H1 (cell line): ENCODE measurements at regions not wholly inside any gene's neighbourhood (a gene's known extent, or its start where the extent isn't known, plus 50 kb on each side); places are given as distances from the start of the nearest gene placed in this dataset.

ENCODE experiments used
- CTCF ChIA-PET: fragments of 300-600 bp; sonication (Branson Sonifier 250); formaldehyde crosslinking; loops from one replicate; lab custom pipeline; 2021; ENCODE audit not compliant: partially characterized antibody; lab: Charles Lee
- POLR2A ChIA-PET: fragments of 300-600 bp; sonication (Branson Sonifier 250); formaldehyde crosslinking; loops from one replicate; lab custom pipeline; 2021; ENCODE audit warnings: inconsistent platforms; ENCODE audit not compliant: partially characterized antibody; lab: Charles Lee
- DNase-seq, 2 experiments: peaks; one replicate each; pipeline versions ENCODE4 v3.0.0 to v3.0.0-alpha.2; 2010 to 2022; ENCODE audit warnings: low spot score in 2 of 2, low read depth in 1 of 2, mixed read lengths in 1 of 2
- FAIRE-seq: peaks from 2 replicates; lab custom pipeline; 2011; peaks lifted over from hg19 to GRCh38; lab: Jason Lieb, UNC
- H2AFZ ChIP-seq: 2 replicates; pipeline ENCODE4 v1.8.1; 2012; ENCODE audit warnings: low read length, inconsistent platforms
- H2AK5ac ChIP-seq: 2 replicates; pipeline ENCODE4 v1.6.1; 2013; ENCODE audit warnings: low read depth, low read length
- H2BK120ac ChIP-seq: replicated peaks from 2 replicates; pipeline ENCODE3; 2013; ENCODE audit warnings: low read depth, low read length, inconsistent platforms
- H2BK12ac ChIP-seq: 2 replicates; pipeline ENCODE4 v1.6.1; 2013; ENCODE audit warnings: low read depth, low read length
- H2BK15ac ChIP-seq: 2 replicates; pipeline ENCODE4 v1.6.1; 2013; ENCODE audit warnings: low read length
- H2BK20ac ChIP-seq: 2 replicates; pipeline ENCODE4 v1.6.1; 2013; ENCODE audit warnings: low read length
- H2BK5ac ChIP-seq: 2 replicates; pipeline ENCODE4 v1.6.1; 2013; ENCODE audit warnings: low read depth, low read length
- H3K14ac ChIP-seq: 2 replicates; pipeline ENCODE4 v1.6.1; 2013; ENCODE audit warnings: inconsistent platforms; ENCODE audit not compliant: insufficient read length
- H3K18ac ChIP-seq: 2 replicates; pipeline ENCODE4 v1.6.1; 2013; ENCODE audit warnings: low read length; ENCODE audit errors: extremely low read depth
- H3K23ac ChIP-seq: 2 replicates; pipeline ENCODE4 v1.6.1; 2013; ENCODE audit warnings: inconsistent platforms; ENCODE audit not compliant: insufficient read length
- H3K23me2 ChIP-seq: 2 replicates; pipeline ENCODE4 v1.6.1; 2013; ENCODE audit warnings: low read depth, low read length
- H3K27ac ChIP-seq: 2 replicates; pipeline ENCODE4 v1.6.1; 2011; ENCODE audit warnings: low read depth, low read length, inconsistent platforms
- H3K27me3 ChIP-seq, 4 experiments: replicated peaks in 1 of 4; 1 replicate in 1 of 4; 2 replicates in 3 of 4; pipeline versions ENCODE4 v1.6.1 to v1.8.1; 2011 to 2013; ENCODE audit warnings: low read length in 3 of 4, mild to moderate bottlenecking in 3 of 4, inconsistent platforms in 2 of 4, mixed read lengths in 2 of 4, moderate library complexity in 1 of 4; ENCODE audit not compliant: control insufficient read depth in 3 of 4, insufficient read depth in 3 of 4; ENCODE audit errors: extremely low read depth in 1 of 4
- H3K36me3 ChIP-seq, 4 experiments: 2 replicates each; pipeline versions ENCODE4 v1.6.1 to v1.8.1; 2011 to 2013; ENCODE audit warnings: mild to moderate bottlenecking in 4 of 4, low read length in 3 of 4, moderate library complexity in 2 of 4, control low read depth in 1 of 4, inconsistent platforms in 1 of 4; ENCODE audit not compliant: insufficient read depth in 4 of 4, control insufficient read depth in 2 of 4
- H3K4ac ChIP-seq: replicated peaks from 2 replicates; pipeline ENCODE3; 2013; ENCODE audit warnings: low read length, low read depth, mixed read lengths, inconsistent platforms; ENCODE audit not compliant: insufficient read length
- H3K4me1 ChIP-seq, 4 experiments: replicated peaks in 1 of 4; 1 replicate in 1 of 4; 2 replicates in 3 of 4; pipeline versions ENCODE4 v1.6.1 to v1.8.1; 2011 to 2013; ENCODE audit warnings: low read length in 3 of 4, inconsistent platforms in 2 of 4, mixed read lengths in 1 of 4; ENCODE audit not compliant: insufficient read depth in 4 of 4, control insufficient read depth in 3 of 4
- H3K4me2 ChIP-seq, 2 experiments: 2 replicates each; pipeline versions ENCODE4 v1.6.1 to v1.8.1; 2011 to 2013; ENCODE audit warnings: low read depth in 2 of 2, low read length in 2 of 2, control low read depth in 1 of 2, inconsistent platforms in 1 of 2, mild to moderate bottlenecking in 1 of 2; ENCODE audit not compliant: insufficient read depth in 1 of 2
- H3K4me3 ChIP-seq, 4 experiments: fragments of 200-600, 300-600 bp in 1 of 4; sonication (generic), shearing (Covaris generic), sonication (Bioruptor Twin) in 1 of 4; 2 replicates each; pipeline versions ENCODE4 v1.5.1 to v1.8.1; 2011 to 2016; ENCODE audit warnings: low read length in 4 of 4, low read depth in 3 of 4, control low read depth in 2 of 4, inconsistent platforms in 2 of 4, mild to moderate bottlenecking in 2 of 4, mixed read lengths in 1 of 4, moderate library complexity in 1 of 4; ENCODE audit not compliant: insufficient read depth in 2 of 4; ENCODE audit errors: extremely low read depth in 1 of 4
- H3K56ac ChIP-seq: replicated peaks from 2 replicates; pipeline ENCODE3; 2013; ENCODE audit warnings: low read depth, mild to moderate bottlenecking, mixed read lengths, low read length, inconsistent platforms; ENCODE audit not compliant: insufficient read length
- H3K79me1 ChIP-seq: 2 replicates; pipeline ENCODE4 v1.6.1; 2013; ENCODE audit warnings: low read depth, low read length, control low read depth
- H3K79me2 ChIP-seq, 2 experiments: 2 replicates each; pipeline versions ENCODE4 v1.6.1 to v1.8.1; 2012 to 2013; ENCODE audit warnings: low read length in 2 of 2, mild to moderate bottlenecking in 2 of 2, inconsistent platforms in 1 of 2; ENCODE audit not compliant: insufficient read depth in 2 of 2, control insufficient read depth in 1 of 2
- H3K9ac ChIP-seq, 4 experiments: replicated peaks in 1 of 4; 1 replicate in 1 of 4; 2 replicates in 3 of 4; pipeline versions ENCODE4 v1.6.1 to v1.8.1; 2011 to 2013; ENCODE audit warnings: low read depth in 3 of 4, low read length in 3 of 4, control low read depth in 2 of 4, mild to moderate bottlenecking in 2 of 4, moderate library complexity in 2 of 4, inconsistent platforms in 1 of 4; ENCODE audit errors: extremely low read depth in 1 of 4
- H3K9me3 ChIP-seq, 2 experiments: 2 replicates each; pipeline versions ENCODE4 v1.6.1 to v1.8.1; 2012 to 2013; ENCODE audit warnings: mild to moderate bottlenecking in 2 of 2, moderate library complexity in 2 of 2, control low read depth in 1 of 2, inconsistent platforms in 1 of 2, low read depth in 1 of 2, low read length in 1 of 2, mixed read lengths in 1 of 2; ENCODE audit not compliant: insufficient read depth in 2 of 2
- H4K20me1 ChIP-seq, 2 experiments: replicated peaks in 1 of 2; 2 replicates each; pipeline versions ENCODE3 to v1.8.1; 2011 to 2013; ENCODE audit warnings: inconsistent platforms in 2 of 2, low read length in 2 of 2, mild to moderate bottlenecking in 1 of 2; ENCODE audit not compliant: insufficient read depth in 2 of 2, control insufficient read depth in 1 of 2
- H4K5ac ChIP-seq: 2 replicates; pipeline ENCODE4 v1.6.1; 2013; ENCODE audit warnings: low read length, low read depth, mixed read lengths, inconsistent platforms; ENCODE audit not compliant: insufficient read length
- H4K8ac ChIP-seq: 2 replicates; pipeline ENCODE4 v1.8.0; 2013; ENCODE audit warnings: mild to moderate bottlenecking, moderate library complexity, low read length, inconsistent platforms; ENCODE audit not compliant: insufficient read depth; ENCODE audit errors: extremely low read depth
- H4K91ac ChIP-seq: replicated peaks from 2 replicates; pipeline ENCODE3; 2013; ENCODE audit warnings: low read length, mixed read lengths, inconsistent platforms; ENCODE audit not compliant: insufficient read length
- ATF3 ChIP-seq: IDR thresholded peaks from 2 replicates; pipeline ENCODE4 v1.6.1; 2011; ENCODE audit warnings: low read depth, mild to moderate bottlenecking, low read length; ENCODE audit not compliant: insufficient read depth
- CBX5 ChIP-seq: fragments of 300-800, 300-1000 bp; sonication (generic); IDR thresholded peaks from 2 replicates; pipeline ENCODE4 v1.7.1; 2016; ENCODE audit warnings: antibody characterized with exemption, low read length, low read depth
- GABPA ChIP-seq: IDR thresholded peaks from 2 replicates; pipeline ENCODE4 v1.6.1; 2011; ENCODE audit warnings: mild to moderate bottlenecking, low read length, moderate library complexity, borderline replicate concordance; ENCODE audit not compliant: insufficient read depth
- HDAC2 ChIP-seq, 2 experiments: fragments of 300-600 bp in 1 of 2; sonication (generic) in 1 of 2; IDR thresholded peaks; 2 replicates each; pipeline ENCODE4 v1.6.1; 2011 to 2012; ENCODE audit warnings: low read depth in 2 of 2, low read length in 2 of 2, mild to moderate bottlenecking in 2 of 2, moderate library complexity in 2 of 2, borderline replicate concordance in 1 of 2, inconsistent platforms in 1 of 2
- RXRA ChIP-seq: IDR thresholded peaks from 2 replicates; pipeline ENCODE4 v1.6.1; 2011; ENCODE audit warnings: low read depth, mild to moderate bottlenecking, low read length, moderate library complexity; ENCODE audit not compliant: insufficient read depth
- SAP30 ChIP-seq: fragments of 300-600 bp; sonication (generic); IDR thresholded peaks from 2 replicates; pipeline ENCODE4 v1.7.1; 2012; ENCODE audit warnings: low read length, moderate library complexity, mild to moderate bottlenecking, inconsistent platforms; ENCODE audit not compliant: insufficient read depth, insufficient replicate concordance
- SIX5 ChIP-seq: IDR thresholded peaks from 2 replicates; pipeline ENCODE4 v1.6.1; 2011; ENCODE audit warnings: mild to moderate bottlenecking, low read depth, low read length
- SP1 ChIP-seq: IDR thresholded peaks from 2 replicates; pipeline ENCODE4 v1.6.1; 2011; ENCODE audit warnings: low read depth, low read length
- SP2 ChIP-seq: IDR thresholded peaks from 2 replicates; pipeline ENCODE4 v1.6.1; 2012; ENCODE audit warnings: mild to moderate bottlenecking, low read length, inconsistent platforms
- TAF1 ChIP-seq: IDR thresholded peaks from 2 replicates; pipeline ENCODE4 v1.6.1; 2011; ENCODE audit warnings: mild to moderate bottlenecking, low read depth, low read length
- WGBS, 2 experiments: shearing (Covaris generic) in 1 of 2; methylation state at CpG; one replicate each; pipeline versions ENCODE4 v1.1.6 to v1.1.7; 2013 to 2015; ENCODE audit warnings: low lambda C conversion rate in 2 of 2, mixed read lengths in 2 of 2, inconsistent platforms in 1 of 2, low coverage in 1 of 2, missing lambda C conversion rate in 1 of 2; ENCODE audit not compliant: insufficient replicate concordance in 2 of 2, insufficient coverage in 1 of 2, insufficient read length in 1 of 2; ENCODE audit errors: extremely low coverage in 1 of 2, missing lambda C conversion rate in 1 of 2; 5-methylcytosine and 5-hydroxymethylcytosine counted together

- H2BK20ac ChIP-seq = no peak overlapping the region
- no peaks in the 10 kb centered on the region for H3K79me1 ChIP-seq
- H2AFZ ChIP-seq = no peak overlapping the region
- H3K18ac ChIP-seq = no peak overlapping the region
- ChIA-PET CTCF (interaction anchor here (0.6 to 2.6 kb wide), 4 partner anchors 8 to 420 kb away, joined by 3 to 10 read pairs (median 4); no protein-coding TSS in a partner anchor), POLR2A (interaction anchor here (1.2 kb wide), 1 partner anchor 14 kb away, joined by 3 read pairs; no protein-coding TSS in a partner anchor)
- H2BK12ac ChIP-seq = no peak overlapping the region
- H3K23me2 ChIP-seq = no peaks in the 10 kb centered on the region
- no peak overlapping the region for H3K56ac ChIP-seq
- H3K9ac ChIP-seq = no peak overlapping the region
- DNase-seq (no peak), FAIRE-seq (no peak)
- H3K4me3 ChIP-seq = no peak overlapping the region
- no peak overlapping the region for H3K23ac ChIP-seq
- H3K27ac ChIP-seq = no peak overlapping the region
- no peak overlapping the region for H2BK120ac ChIP-seq
- no peaks in the 10 kb centered on the region for H3K36me3 ChIP-seq
- H3K27me3 ChIP-seq = no peaks in the 10 kb centered on the region
- no peaks in the 10 kb centered on the region for H4K20me1 ChIP-seq
- no peak overlapping the region for H2AK5ac ChIP-seq
- H3K4me2 ChIP-seq = no peak overlapping the region
- H4K5ac ChIP-seq = no peak overlapping the region
- no peak overlapping the region for H3K14ac ChIP-seq
- no peaks in the 10 kb centered on the region for H3K9me3 ChIP-seq
- no peaks in the 10 kb centered on the region for H3K79me2 ChIP-seq
- no peak overlapping the region for H2BK15ac ChIP-seq
- no peak overlapping the region for H2BK5ac ChIP-seq
- WGBS, 2 experiments = 87% methylated on average over 5 of the region's 5 CpGs; no CpG with 5 or more reads in 1 of the 2 experiments
- H4K91ac ChIP-seq = no peak overlapping the region
- H4K8ac ChIP-seq = no peak overlapping the region
- no peaks in the 10 kb centered on the region for H3K4me1 ChIP-seq
- no peak overlapping the region for H3K4ac ChIP-seq
- TF ChIP-seq SAP30 (no peak), TAF1 (no peak), SP1 (no peak), HDAC2 (IDR thresholded peaks at IDR 0.05; ENCODE audit: borderline replicate concordance in 1 of 2, low read depth in 2 of 2, low read length in 2 of 2) (no peak), RXRA (no peak), GABPA (no peak), CBX5 (no peak), ATF3 (no peak), SIX5 (no peak), SP2 (no peak)
These were observed 68.2 kb upstream of the BCL9 start for GRCh38 chr1:147472966-147473732.
